Liver (tissue), 8 donors: ENCODE measurements at regions not wholly inside any gene's neighbourhood (a gene's known extent, or its start where the extent isn't known, plus 50 kb on each side); places are given as distances from the start of the nearest gene placed in this dataset.
A peak's percentile ranks its signal among the peaks of the same experiment; 100 is the strongest.

Source experiments
- DNase-seq: peaks from one replicate; pipeline ENCODE4 v3.0.0-alpha.2; 2017; ENCODE audit warnings: low spot score
- H3K27ac ChIP-seq, 2 donors: one replicate each; pipeline ENCODE4 v1.7.0; 2013; ENCODE audit warnings: inconsistent platforms in 2 of 2, low read length in 2 of 2, control low read depth in 1 of 2, low read depth in 1 of 2, mild to moderate bottlenecking in 1 of 2
- H3K27me3 ChIP-seq, 4 donors: one replicate each; pipeline versions ENCODE4 v1.6.1 to v1.7.0; 2013; ENCODE audit warnings: low read length in 3 of 4, inconsistent platforms in 1 of 4, mild to moderate bottlenecking in 1 of 4, moderate library complexity in 1 of 4; ENCODE audit not compliant: control insufficient read depth in 4 of 4, insufficient read depth in 4 of 4
- H3K36me3 ChIP-seq, 4 donors: one replicate each; pipeline versions ENCODE4 v1.6.1 to v1.7.0; 2013; ENCODE audit warnings: low read length in 3 of 4, mild to moderate bottlenecking in 3 of 4, low read depth in 1 of 4, moderate library complexity in 1 of 4; ENCODE audit not compliant: control insufficient read depth in 4 of 4, insufficient read depth in 3 of 4
- H3K4me1 ChIP-seq, 4 donors: one replicate each; pipeline versions ENCODE4 v1.6.1 to v1.7.0; 2013; ENCODE audit warnings: low read length in 3 of 4, mild to moderate bottlenecking in 3 of 4, moderate library complexity in 1 of 4; ENCODE audit not compliant: control insufficient read depth in 4 of 4, insufficient read depth in 4 of 4
- H3K4me3 ChIP-seq, 3 donors: one replicate each; pipeline versions ENCODE4 v1.6.1 to v1.7.0; 2013; ENCODE audit warnings: low read length in 3 of 3, control low read depth in 1 of 3, low read depth in 1 of 3, mild to moderate bottlenecking in 1 of 3
- H3K9ac ChIP-seq, 2 donors: one replicate each; pipeline ENCODE4 v1.7.0; 2013; ENCODE audit warnings: low read length in 2 of 2, mild to moderate bottlenecking in 2 of 2, moderate library complexity in 2 of 2, control low read depth in 1 of 2, low read depth in 1 of 2
- H3K9me3 ChIP-seq, 4 donors: one replicate each; pipeline versions ENCODE4 v1.6.1 to v1.7.0; 2013; ENCODE audit warnings: low read length in 3 of 4; ENCODE audit not compliant: control insufficient read depth in 4 of 4
- ATF3 ChIP-seq: IDR thresholded peaks from 2 replicates; pipeline ENCODE4 v1.6.1; 2016; ENCODE audit warnings: antibody characterized with exemption
- CTCF ChIP-seq: fragments of 150-350 bp; IDR thresholded peaks from 2 replicates; pipeline ENCODE4 v1.5.1; 2017; ENCODE audit warnings: improper control_type of control experiment, low read depth, low read length; ENCODE audit not compliant: missing input control
- EGR1 ChIP-seq, 2 donors: IDR thresholded peaks; 2 replicates each; pipeline ENCODE4 v1.6.1; 2016 to 2018; ENCODE audit warnings: antibody characterized with exemption in 2 of 2, low read depth in 2 of 2
- FOXA1 ChIP-seq: IDR thresholded peaks from 2 replicates; pipeline ENCODE4 v1.6.1; 2016; ENCODE audit warnings: antibody characterized with exemption
- FOXA2 ChIP-seq: IDR thresholded peaks from 2 replicates; pipeline ENCODE4 v1.6.1; 2016; ENCODE audit warnings: antibody characterized with exemption
- GABPA ChIP-seq, 2 donors: IDR thresholded peaks in 1 of 2; conservative IDR thresholded peaks in 1 of 2; 2 replicates each; pipeline ENCODE4 v1.6.1; 2016; ENCODE audit warnings: antibody characterized with exemption in 2 of 2, mild to moderate bottlenecking in 1 of 2, moderate library complexity in 1 of 2
- HNF4A ChIP-seq, 2 donors: conservative IDR thresholded peaks; 2 replicates each; pipeline ENCODE4 v1.6.1; 2016; ENCODE audit warnings: antibody characterized with exemption in 2 of 2, mild to moderate bottlenecking in 2 of 2
- HNF4G ChIP-seq: IDR thresholded peaks from 2 replicates; pipeline ENCODE4 v1.6.1; 2016; ENCODE audit warnings: antibody characterized with exemption
- JUND ChIP-seq, 2 donors: IDR thresholded peaks; 2 replicates each; pipeline ENCODE4 v1.6.1; 2016; ENCODE audit warnings: antibody characterized with exemption in 2 of 2
- MAX ChIP-seq: IDR thresholded peaks from 2 replicates; pipeline ENCODE4 v1.6.1; 2016; ENCODE audit warnings: antibody characterized with exemption
- NR2F2 ChIP-seq: IDR thresholded peaks from 2 replicates; pipeline ENCODE4 v1.6.1; 2016; ENCODE audit warnings: antibody characterized with exemption
- RAD21 ChIP-seq, 2 donors: IDR thresholded peaks; 2 replicates each; pipeline ENCODE4 v1.6.1; 2016; ENCODE audit warnings: antibody characterized with exemption in 2 of 2, mild to moderate bottlenecking in 2 of 2
- REST ChIP-seq: IDR thresholded peaks from 2 replicates; pipeline ENCODE4 v1.6.1; 2016; ENCODE audit warnings: antibody characterized with exemption, mild to moderate bottlenecking
- RXRA ChIP-seq, 2 donors: IDR thresholded peaks; 2 replicates each; pipeline ENCODE4 v1.6.1; 2017 to 2018; ENCODE audit warnings: antibody characterized with exemption in 2 of 2, mild to moderate bottlenecking in 1 of 2
- SP1 ChIP-seq: IDR thresholded peaks from 2 replicates; pipeline ENCODE4 v1.6.1; 2018; ENCODE audit warnings: antibody characterized with exemption, mild to moderate bottlenecking
- TAF1 ChIP-seq: conservative IDR thresholded peaks from 2 replicates; pipeline ENCODE4 v1.6.1; 2016; ENCODE audit warnings: antibody characterized with exemption, mild to moderate bottlenecking
- YY1 ChIP-seq: IDR thresholded peaks from 2 replicates; pipeline ENCODE4 v1.6.1; 2016; ENCODE audit warnings: antibody characterized with exemption, mild to moderate bottlenecking
- ZBTB33 ChIP-seq: IDR thresholded peaks from 2 replicates; pipeline ENCODE4 v1.6.1; 2016; ENCODE audit warnings: antibody characterized with exemption
- WGBS: extraction: QIAGEN DNeasy Blood & Tissue Kit; methylation state at CpG from one replicate; pipeline ENCODE4 v1.1.7; 2013; 5-methylcytosine and 5-hydroxymethylcytosine counted together
- donor health status: healthy.
- donor health status: healthy.
- donor health status: healthy.
- donor health status: healthy.
- donor health status: healthy.

- Histone ChIP-seq H3K9me3 (no peaks in the 10 kb centered on the region), H3K36me3 (no peaks in the 10 kb centered on the region), H3K27ac (no peak overlapping the region), H3K4me3 (no peak overlapping the region), H3K9ac (no peak overlapping the region), H3K27me3 (no peaks in the 10 kb centered on the region), H3K4me1 (no peaks in the 10 kb centered on the region)
- TF ChIP-seq CTCF: peak; percentile 57
- TF ChIP-seq HNF4A (conservative IDR thresholded peaks at IDR 0.05): no peak
- TF ChIP-seq FOXA2: peak; percentile 76
- no peak for TF ChIP-seq YY1
- no peak for TF ChIP-seq GABPA (IDR thresholded peaks at IDR 0.05 in 1 of 2, conservative IDR thresholded peaks at IDR 0.05 in 1 of 2)
- TF ChIP-seq HNF4G: no peak
- no peak for TF ChIP-seq ZBTB33
- TF ChIP-seq NR2F2: no peak
- TF ChIP-seq REST: no peak
- TF ChIP-seq MAX: no peak
- no peak for TF ChIP-seq SP1
- TF ChIP-seq RAD21 (IDR thresholded peaks at IDR 0.05): peak; percentile 78 to 86
- TF ChIP-seq JUND (IDR thresholded peaks at IDR 0.05): no peak
- TF ChIP-seq ATF3: no peak
- TF ChIP-seq FOXA1: peak; percentile 9
- no peak for TF ChIP-seq TAF1
- no peak for TF ChIP-seq RXRA (IDR thresholded peaks at IDR 0.05)
- no peak for TF ChIP-seq EGR1 (IDR thresholded peaks at IDR 0.05; ENCODE audit: low read depth in 2 of 2)
- no peak for DNase-seq
- 22% methylated on average over 3 of the region's 3 CpGs for WGBS
Measured at GRCh38 chr2:163155279-163155883, 316.8 kb upstream of the KCNH7 start.
